HL-60 (cell line): ENCODE measurements at regions not wholly inside any gene's neighbourhood (a gene's known extent, or its start where the extent isn't known, plus 50 kb on each side); places are given as distances from the start of the nearest gene placed in this dataset.

Experiments
- DNase-seq, 2 experiments: peaks; one replicate each; pipeline ENCODE4 v3.0.0-alpha.2; 2010 to 2020; ENCODE audit warnings: low read depth in 1 of 2, low spot score in 1 of 2
- H3K27ac ChIP-seq: fragments of 250-450 bp; sonication (Bioruptor Pico); replicated peaks from 2 replicates; pipeline ENCODE4 v1.5.1; 2020; ENCODE audit warnings: mild to moderate bottlenecking, moderate library complexity
- H3K27me3 ChIP-seq: fragments of 250-450 bp; sonication (Bioruptor Pico); 2 replicates; pipeline ENCODE4 v1.5.1; 2021; ENCODE audit warnings: mild to moderate bottlenecking, moderate library complexity; ENCODE audit not compliant: insufficient read depth, poor library complexity, severe bottlenecking
- H3K4me3 ChIP-seq: replicated peaks from 2 replicates; pipeline ENCODE4 v1.5.1; 2011; ENCODE audit warnings: mild to moderate bottlenecking, control low read depth, low read length; ENCODE audit not compliant: insufficient read depth
- CTCF ChIP-seq: IDR thresholded peaks from one replicate; pipeline ENCODE4 v1.5.1; 2011; ENCODE audit warnings: low read length, control low read depth, inconsistent platforms; ENCODE audit not compliant: insufficient read depth
- GABPA ChIP-seq: IDR thresholded peaks from 2 replicates; pipeline ENCODE4 v1.6.1; 2012; ENCODE audit warnings: low read depth
- POLR2AphosphoS5 ChIP-seq: IDR thresholded peaks from 2 replicates; pipeline ENCODE4 v1.6.1; 2012; ENCODE audit warnings: low read depth
- REST ChIP-seq: IDR thresholded peaks from 2 replicates; pipeline ENCODE4 v1.6.1; 2012; ENCODE audit warnings: low read depth; ENCODE audit not compliant: insufficient replicate concordance
- SPI1 ChIP-seq: IDR thresholded peaks from 2 replicates; pipeline ENCODE4 v1.6.1; 2012; ENCODE audit warnings: low read depth, mild to moderate bottlenecking, borderline replicate concordance

- DNase-seq: no peak
- no peak overlapping the region for H3K4me3 ChIP-seq
- no peak for TF ChIP-seq POLR2AphosphoS5
- TF ChIP-seq CTCF: no peak
- TF ChIP-seq SPI1: no peak
- no peak for TF ChIP-seq GABPA
- TF ChIP-seq REST: no peak
- no peak overlapping the region for H3K27ac ChIP-seq
- no peaks in the 10 kb centered on the region for H3K27me3 ChIP-seq
Observed at GRCh38 chr5:167820101-167820990, 471.1 kb upstream of the WWC1 start.

GRCh38 chr5:167821151-167821550, 470.3 kb upstream of the WWC1 start:
- DNase-seq: no peak
- H3K4me3 ChIP-seq: no peak overlapping the region
- TF ChIP-seq POLR2AphosphoS5: no peak
- TF ChIP-seq CTCF: no peak
- no peak for TF ChIP-seq GABPA
- TF ChIP-seq REST: no peak
- no peak for TF ChIP-seq SPI1
- no peak overlapping the region for H3K27ac ChIP-seq
- no peaks in the 10 kb centered on the region for H3K27me3 ChIP-seq

- TF ChIP-seq REST (no peak), CTCF (no peak), SPI1 (no peak), POLR2AphosphoS5 (no peak), GABPA (no peak)
- H3K27me3 ChIP-seq: no peaks in the 10 kb centered on the region
- no peak overlapping the region for H3K4me3 ChIP-seq
Observed at GRCh38 chr5:167821669-167822068, 469.8 kb upstream of the WWC1 start.

More at GRCh38 chr5:167821669-167822068, 469.8 kb upstream of the WWC1 start:
- DNase-seq: no peak
- H3K27ac ChIP-seq: no peak overlapping the region
